IPS-18c (cell line): ENCODE measurements at regions not wholly inside any gene's neighbourhood (a gene's known extent, or its start where the extent isn't known, plus 50 kb on each side); places are given as distances from the start of the nearest gene placed in this dataset.

Experiments used
- H3K4me3 ChIP-seq: 2 replicates; pipeline ENCODE4 v1.7.0; 2013; ENCODE audit warnings: low read depth, mild to moderate bottlenecking, low read length, moderate library complexity; ENCODE audit not compliant: insufficient read depth
- H3K9me3 ChIP-seq: one replicate; pipeline ENCODE4 v1.6.1; 2013; ENCODE audit warnings: mild to moderate bottlenecking, low read length, moderate library complexity; ENCODE audit not compliant: control insufficient read depth, insufficient read depth

DNA sequence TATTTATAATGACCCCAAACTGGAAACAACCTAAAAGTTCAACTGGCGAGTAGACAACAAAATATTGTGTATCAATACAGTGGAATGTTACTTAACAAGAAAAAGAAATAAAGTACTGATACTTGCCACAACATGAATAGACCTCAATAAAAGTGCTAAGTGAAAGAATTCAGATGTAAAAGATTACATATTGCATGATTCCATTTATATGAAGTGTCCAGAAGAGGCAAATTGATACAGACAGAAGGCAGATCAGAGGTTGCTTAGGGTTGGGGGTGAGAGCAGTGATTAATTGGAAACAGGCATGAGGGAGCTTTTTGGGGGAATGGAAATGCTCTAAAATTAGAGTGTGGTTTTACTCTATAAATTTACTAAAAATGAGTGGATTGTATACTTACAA is 183.3 kb downstream of the SATB1 start:
- Histone ChIP-seq H3K9me3 (no peaks in the 10 kb centered on the region), H3K4me3 (no peak overlapping the region)

DNA sequence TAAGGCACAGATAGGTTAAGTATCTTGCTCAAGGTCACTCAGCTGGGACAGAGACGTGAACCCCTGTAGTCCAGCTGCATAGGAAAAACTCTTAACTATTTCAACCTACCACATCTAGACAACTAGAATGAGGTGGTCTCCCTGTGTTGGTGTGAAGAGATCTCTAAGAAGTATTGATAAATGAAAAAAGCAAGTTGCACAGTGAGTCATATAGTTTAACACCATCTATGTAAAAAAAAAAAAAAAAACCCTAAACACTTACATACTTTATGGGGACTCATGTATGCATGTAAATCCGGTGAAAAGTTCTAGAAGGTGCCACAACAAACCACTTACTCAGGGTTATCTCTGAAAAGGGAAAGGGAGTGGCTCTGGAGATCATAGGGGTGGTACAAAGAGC is 185.5 kb downstream of the SATB1 start:
- no peak overlapping the region for H3K4me3 ChIP-seq

DNA sequence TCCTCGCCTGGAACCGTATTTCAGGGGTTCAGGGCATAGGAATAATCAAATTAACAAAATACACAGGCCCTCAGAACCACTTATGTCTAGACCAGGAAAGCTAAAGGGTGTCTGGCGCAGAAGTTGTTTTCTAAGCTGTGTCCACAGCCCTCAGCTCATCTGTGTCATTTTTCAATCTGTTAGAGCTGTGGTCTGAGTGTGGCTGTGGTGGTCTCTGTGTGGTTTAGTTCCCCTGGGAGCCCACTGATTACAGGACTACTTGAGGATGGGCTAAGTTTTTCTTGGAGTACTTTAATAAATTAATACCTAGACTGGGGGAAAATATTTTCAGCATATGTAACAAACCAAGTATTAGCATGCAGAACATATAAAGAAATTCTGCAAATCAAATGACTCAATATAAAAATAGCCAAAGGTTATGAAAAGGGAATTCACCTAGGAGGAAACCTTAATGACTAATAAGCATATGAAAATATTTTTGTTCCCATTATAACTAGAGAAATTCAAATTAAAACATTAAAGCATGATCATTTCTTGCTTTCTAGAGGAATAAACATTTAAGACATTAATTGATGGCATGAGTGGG is 186.3 kb downstream of the SATB1 start:
- H3K4me3 ChIP-seq = no peak overlapping the region
- no peaks in the 10 kb centered on the region for H3K9me3 ChIP-seq

More for the DNA sequence above, 185.5 kb downstream of the SATB1 start:
- H3K9me3 ChIP-seq = no peaks in the 10 kb centered on the region

DNA sequence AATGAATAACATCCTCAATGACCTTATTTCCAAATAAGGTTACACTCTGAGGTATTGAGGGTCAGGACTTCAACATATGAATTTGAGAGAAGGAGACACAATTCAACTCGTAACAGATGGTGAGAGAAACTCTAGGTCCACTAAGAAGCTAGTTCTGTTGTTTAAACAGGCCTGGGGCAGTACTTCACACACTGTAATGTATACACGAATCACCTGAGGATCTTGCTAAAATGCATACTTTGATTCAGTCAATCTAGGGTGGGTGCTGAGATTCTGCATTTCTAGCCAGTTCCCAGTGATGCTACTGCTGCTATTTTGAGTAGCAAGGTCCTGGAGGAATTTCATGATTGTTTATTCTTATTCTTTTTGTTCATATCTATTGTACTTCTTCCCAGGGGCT is 186.8 kb downstream of the SATB1 start:
- Histone ChIP-seq H3K4me3 (no peak overlapping the region), H3K9me3 (no peaks in the 10 kb centered on the region)

DNA sequence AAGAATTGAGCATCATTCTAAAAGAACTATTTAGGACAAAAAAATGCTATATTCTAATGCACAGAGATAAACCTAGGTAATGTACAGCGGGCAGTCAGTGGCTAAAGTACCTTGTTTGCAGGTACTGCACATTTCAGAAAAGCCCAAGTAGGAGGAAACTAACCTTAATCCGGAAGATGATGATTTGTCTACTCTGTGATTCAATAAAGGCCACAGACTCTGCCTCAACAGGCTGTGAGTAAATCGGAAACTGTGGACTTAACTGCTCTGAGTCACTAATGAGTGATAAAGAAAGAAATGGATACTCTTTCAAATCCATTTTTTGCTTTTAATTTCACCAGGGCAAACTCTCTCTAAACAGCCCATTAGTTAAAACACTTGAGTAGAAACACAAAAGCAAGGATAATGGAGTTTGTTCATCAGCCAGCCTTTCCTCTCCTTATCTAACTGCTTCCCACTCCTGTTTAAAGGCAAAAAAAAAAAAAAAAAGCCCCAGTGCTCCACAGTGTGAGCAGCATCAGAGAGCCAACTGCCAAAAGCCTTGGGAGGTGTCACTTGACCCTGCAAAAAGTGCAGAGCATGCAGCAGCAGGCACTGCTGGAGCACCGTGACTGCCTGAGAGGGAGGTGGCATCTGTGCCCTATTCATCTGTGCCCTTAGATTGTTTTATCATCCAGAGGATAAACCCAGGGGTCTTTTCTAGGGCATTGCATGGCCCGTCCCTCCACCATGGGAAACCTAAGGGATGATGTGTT is 187.7 kb downstream of the SATB1 start:
- no peak overlapping the region for H3K4me3 ChIP-seq
- no peaks in the 10 kb centered on the region for H3K9me3 ChIP-seq

DNA sequence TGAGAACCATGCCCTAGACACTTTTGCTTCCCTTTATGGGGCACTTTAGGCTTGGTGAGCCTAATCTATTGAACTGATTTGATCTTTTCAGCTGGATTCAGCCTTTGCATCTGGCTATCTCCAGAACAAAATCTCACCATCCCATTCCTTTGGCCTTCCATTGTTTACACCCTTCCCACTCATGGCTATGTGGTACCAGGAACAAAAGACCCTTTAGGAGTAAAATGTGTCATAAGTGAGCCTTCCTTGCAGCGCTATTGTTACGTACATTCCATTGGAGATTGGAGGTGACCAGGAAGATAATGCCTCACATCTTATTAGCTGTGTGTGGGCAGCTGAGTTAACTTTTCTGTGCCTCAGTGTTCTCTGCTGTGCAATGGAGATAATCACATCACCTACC is 188.4 kb downstream of the SATB1 start:
- Histone ChIP-seq H3K4me3 (no peak overlapping the region), H3K9me3 (no peaks in the 10 kb centered on the region)

DNA sequence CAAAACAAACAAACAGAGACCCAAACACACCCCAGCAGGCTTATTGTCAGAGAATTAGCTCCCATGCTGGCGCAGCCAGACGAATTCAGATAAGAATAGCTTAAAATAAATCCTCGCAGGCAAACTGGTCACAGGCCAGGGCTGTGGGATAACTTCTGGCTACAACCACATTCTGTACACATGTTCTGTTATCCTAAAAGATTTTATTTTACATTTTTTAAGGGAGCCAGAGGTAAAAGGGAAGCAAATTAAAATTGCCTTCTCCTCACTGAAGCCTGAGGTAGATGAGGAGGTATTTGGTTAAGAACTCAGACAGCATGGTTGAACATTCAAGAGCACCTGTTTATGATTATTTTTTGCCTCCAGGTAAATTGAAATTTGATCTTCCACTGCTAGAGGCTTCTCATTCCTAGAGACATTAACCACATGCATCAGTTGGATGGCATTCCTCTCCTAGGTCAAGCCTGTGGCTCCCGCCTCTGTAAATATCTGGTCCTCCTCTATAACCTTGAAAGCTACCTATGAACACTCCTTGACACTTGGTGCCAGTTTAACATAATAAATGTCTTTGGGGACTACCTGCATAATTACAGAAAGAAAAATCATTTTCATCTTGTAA is 190.3 kb downstream of the SATB1 start:
- H3K9me3 ChIP-seq = no peaks in the 10 kb centered on the region
- no peak overlapping the region for H3K4me3 ChIP-seq

DNA sequence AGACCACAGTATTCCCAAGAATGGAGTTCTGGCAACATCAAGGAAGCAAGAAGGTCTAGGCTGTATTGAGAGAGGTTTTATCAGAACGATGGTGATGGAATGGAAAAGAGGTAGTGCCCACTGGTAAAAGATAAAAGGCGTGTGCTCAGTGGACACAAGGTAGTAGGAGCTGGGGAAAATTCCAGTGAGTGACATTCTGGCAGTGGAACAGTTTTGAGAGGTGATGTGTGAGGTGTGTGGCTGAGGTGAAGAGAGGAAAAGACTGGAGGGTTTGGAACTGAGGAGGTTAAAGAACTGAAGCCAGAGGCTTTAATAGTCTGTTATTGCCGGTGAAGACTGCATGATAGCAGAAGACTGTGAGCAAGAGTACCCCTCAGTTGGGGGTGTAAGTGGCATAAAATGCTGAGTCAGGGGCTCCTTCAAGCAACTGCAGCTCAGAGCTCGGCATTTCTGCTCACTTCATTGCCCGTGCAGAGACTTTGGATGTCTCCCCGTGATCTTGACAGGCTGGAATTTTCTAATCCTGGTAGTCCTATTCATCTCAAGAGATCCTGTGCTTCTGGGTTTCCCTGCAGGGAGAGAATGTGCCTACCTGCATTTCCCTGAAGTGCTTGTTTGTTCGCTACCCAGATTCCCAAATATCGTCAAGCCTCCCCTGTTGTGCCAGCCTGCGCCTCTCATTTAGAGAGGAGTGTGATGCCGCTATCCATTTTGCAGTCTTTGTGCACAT is 191.0 kb downstream of the SATB1 start:
- Histone ChIP-seq H3K9me3 (no peaks in the 10 kb centered on the region), H3K4me3 (no peak overlapping the region)

DNA sequence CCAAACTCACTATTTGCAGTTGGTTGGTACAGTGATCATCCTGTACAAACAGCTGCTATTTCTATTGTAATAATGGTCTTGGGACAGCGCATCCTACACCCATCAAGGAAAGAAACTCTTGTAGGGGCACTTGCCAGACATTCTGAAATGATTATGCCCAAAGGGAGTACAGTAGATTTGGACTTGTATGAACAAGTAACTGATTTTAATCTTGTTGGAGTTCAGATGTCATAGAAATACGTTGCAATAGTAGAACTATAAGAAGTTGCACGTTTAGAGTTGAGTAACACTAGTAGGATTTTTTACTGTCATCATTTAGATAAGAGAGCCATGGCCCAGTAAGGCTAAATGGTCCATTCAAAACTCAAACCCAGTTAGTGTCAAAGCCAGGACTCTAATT is 192.8 kb downstream of the SATB1 start:
- Histone ChIP-seq H3K9me3 (no peaks in the 10 kb centered on the region), H3K4me3 (no peak overlapping the region)

DNA sequence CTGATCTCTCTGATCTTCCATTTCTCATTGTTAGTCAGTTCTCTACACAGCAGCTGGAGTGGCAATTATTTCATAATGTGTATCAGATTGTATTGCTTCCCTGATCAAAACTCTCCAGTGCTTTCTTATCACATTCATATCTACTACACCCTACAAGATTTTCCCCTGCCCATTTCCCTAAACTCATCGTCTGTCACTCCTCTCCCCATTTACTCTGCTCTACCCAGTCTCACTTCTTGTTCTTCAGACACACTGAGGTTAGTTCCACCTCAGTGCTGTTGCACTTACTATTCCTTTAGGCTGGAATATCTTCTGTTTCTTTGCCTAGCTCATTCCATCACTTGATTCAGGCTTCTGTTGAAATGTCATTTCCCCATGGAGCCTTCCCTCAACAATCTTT is 197.1 kb downstream of the SATB1 start:
- H3K4me3 ChIP-seq = no peak overlapping the region
- no peaks in the 10 kb centered on the region for H3K9me3 ChIP-seq

DNA sequence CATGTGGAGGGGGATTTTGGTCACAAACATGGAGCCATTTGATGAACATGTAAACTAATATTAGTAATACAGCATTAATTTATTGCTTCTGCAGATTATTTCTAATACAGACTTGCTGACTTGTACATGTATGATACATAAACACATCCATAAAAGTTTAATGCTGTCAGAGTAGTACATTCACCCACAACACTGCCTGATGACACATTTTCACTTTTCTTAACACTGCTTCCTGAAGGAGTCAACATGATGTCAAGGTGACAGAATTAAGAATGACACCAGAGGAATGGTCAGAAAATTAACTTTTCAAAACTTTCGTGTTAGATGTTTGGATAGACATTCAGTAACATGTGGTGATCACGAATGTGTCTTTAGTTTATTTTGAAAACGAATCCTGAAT is 199.4 kb downstream of the SATB1 start:
- Histone ChIP-seq H3K4me3 (no peak overlapping the region), H3K9me3 (no peaks in the 10 kb centered on the region)

DNA sequence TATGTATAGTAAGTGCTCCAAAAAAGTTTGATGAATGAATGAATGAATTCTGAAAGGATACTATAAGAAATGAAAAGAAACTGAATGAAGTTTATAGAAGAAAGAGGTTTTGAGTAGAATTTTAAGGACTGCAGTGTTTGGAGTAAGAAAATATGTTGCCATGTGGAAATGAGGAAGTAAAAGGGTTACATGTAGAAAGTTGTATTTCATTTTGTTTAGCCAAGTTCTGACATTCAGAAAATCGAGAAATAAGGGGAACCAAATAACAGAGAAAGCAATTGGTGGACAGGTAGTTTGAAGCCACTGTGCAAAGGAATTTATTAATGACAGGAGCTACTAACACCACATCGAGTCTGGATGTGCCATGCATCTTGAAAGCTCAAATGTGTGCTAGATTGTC is 200.7 kb downstream of the SATB1 start:
- no peak overlapping the region for H3K4me3 ChIP-seq
- H3K9me3 ChIP-seq = no peaks in the 10 kb centered on the region

DNA sequence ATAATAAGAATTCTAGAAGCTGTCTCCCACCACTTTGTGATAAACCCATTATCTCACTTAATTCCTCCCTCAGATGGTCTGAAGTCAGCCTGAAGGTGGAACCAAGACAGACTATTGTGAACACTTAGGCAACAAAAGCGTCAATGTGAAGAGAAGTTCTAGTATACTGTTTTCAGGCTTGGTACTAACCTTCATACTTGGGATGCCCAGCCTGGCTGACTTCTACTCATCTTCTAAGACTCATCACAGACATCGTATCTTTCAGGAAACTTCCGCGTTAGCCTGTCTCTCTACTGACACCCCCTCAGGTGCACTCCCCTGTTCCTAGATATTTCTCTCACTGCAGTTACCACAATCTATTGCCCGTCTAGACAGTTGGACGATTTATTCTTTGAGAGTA is 201.2 kb downstream of the SATB1 start:
- Histone ChIP-seq H3K9me3 (no peaks in the 10 kb centered on the region), H3K4me3 (no peak overlapping the region)

DNA sequence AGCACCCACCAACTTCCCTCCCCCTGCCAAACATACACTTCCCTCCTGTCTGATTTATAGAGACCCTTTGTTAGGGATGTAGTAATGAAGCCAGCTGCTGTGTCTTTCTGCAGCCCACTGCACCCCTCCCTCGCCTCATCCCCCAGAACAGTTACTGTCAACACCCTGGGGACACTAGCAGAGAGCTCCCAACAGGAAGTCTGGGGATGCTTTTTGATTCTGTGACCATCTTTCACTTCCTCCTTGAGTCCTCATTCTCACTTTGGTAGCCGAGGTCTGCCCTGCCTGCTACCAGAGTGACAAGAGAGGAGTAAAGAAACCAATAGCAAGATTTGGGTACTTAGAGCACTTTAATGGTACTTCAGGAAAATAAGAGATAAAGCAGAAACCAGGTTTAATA is 201.6 kb downstream of the SATB1 start:
- H3K4me3 ChIP-seq = no peak overlapping the region
- H3K9me3 ChIP-seq = no peaks in the 10 kb centered on the region

DNA sequence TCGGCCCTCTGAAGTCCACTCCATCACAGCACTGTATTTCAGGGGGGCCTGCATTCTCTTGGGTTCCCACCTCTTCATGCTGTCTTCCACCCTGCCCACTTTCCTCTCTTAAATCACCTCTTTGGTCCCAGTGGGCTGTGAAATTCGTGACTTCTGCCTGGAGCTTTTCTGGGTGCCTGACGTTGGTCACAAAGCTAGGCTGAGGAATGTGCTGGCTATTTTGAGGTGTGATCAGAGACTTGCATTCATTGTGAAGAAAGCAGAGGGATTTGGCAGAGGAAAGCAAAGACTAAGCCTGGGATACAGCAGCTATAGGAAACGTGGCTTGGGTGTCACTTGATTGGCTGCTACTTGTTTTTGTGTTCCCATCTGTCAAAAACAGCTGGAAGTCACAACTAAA is 202.5 kb downstream of the SATB1 start:
- no peak overlapping the region for H3K4me3 ChIP-seq
- no peaks in the 10 kb centered on the region for H3K9me3 ChIP-seq

DNA sequence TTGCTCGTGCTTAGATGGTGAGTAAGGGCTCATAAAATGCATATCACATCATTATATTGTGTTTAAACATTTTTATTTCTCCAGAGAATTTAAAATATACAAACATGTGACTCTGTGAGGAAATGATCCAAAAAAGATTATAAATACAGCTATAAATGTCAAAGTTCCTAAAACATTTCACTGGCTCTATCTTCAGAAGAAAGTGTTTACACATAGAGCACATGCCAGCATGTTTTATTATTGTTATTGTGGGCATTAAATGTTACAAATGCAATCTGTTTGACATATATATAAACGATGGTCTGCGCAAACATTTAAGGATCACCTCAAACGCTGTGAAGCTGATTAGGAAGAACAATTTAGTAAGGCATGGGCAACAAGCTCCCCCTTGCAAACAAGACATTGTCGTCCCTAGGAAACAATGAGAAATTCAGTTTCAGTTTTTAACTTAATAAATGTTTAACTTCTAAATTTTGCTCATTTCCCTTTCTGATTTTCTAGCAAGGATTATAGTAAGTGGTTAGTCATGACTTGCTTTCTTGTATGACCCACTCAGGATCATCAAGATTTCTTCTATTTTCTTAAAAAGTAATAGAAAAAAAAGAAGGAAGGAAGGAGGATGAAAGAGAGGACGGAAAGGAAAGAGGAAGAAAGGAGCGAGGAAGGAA is 207.5 kb downstream of the SATB1 start:
- Histone ChIP-seq H3K9me3 (no peaks in the 10 kb centered on the region), H3K4me3 (no peak overlapping the region)

DNA sequence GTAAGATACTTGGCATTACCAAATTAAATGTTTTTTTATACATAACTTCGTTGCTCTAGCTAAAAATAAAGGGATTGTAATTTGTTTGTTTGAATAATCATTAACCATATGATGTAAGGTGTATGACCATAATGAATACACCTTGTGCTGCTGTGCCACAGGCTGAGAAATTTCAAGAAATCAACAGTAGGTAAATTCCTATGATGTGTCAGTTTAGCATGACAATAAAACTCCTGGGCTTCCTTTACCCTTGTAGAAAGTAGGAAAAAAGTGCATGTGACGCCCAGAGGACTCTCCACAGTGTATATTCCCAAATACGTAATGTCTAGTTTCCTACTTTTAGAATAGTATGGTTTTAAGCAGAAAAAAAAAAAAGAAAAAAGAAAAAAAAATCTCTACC is 208.1 kb downstream of the SATB1 start:
- Histone ChIP-seq H3K4me3 (no peak overlapping the region), H3K9me3 (no peaks in the 10 kb centered on the region)
